A673 (cell line): ENCODE measurements at regions not wholly inside any gene's neighbourhood (a gene's known extent, or its start where the extent isn't known, plus 50 kb on each side); places are given as distances from the start of the nearest gene placed in this dataset.

Source experiments
- BruUV-seq: library from RNA; stranded (reverse); fragments of 400-500 nt; replicated peaks from 2 replicates; lab custom pipeline; 2021; lab: Mats Ljungman, UMichigan
- CTCF ChIA-PET: fragments of 300-600 bp; sonication (Branson Sonifier 250); formaldehyde crosslinking; loops from one replicate; lab custom pipeline; 2022; ENCODE audit warnings: antibody characterized with exemption; lab: Charles Lee
- POLR2A ChIA-PET: fragments of 300-600 bp; sonication (Branson Sonifier 250); formaldehyde crosslinking; loops from one replicate; lab custom pipeline; 2022; ENCODE audit warnings: antibody characterized with exemption; ENCODE audit not compliant: low non-redundant PET; lab: Charles Lee
- DNase-seq: peaks from one replicate; pipeline ENCODE4 v3.0.0-alpha.2; 2015; ENCODE audit warnings: low spot score
- H3K27ac ChIP-seq: fragments of 200-600 bp; sonication (generic); 2 replicates; pipeline ENCODE4 v1.5.1; 2016; ENCODE audit warnings: mixed run types, low read depth, mild to moderate bottlenecking, mixed read lengths, antibody characterized with exemption, low read length; ENCODE audit not compliant: poor library complexity, severe bottlenecking
- H3K27me3 ChIP-seq: fragments of 200-600 bp; sonication (generic); replicated peaks from 2 replicates; pipeline ENCODE4 v1.6.1; 2017; ENCODE audit warnings: mixed run types, low read depth, mild to moderate bottlenecking, mixed read lengths, antibody characterized with exemption, low read length; ENCODE audit not compliant: insufficient read depth, poor library complexity
- H3K36me3 ChIP-seq: fragments of 200-600 bp; sonication (generic); 2 replicates; pipeline ENCODE4 v1.6.1; 2016; ENCODE audit warnings: mixed run types, mild to moderate bottlenecking, mixed read lengths, antibody characterized with exemption, low read length; ENCODE audit not compliant: insufficient read depth, poor library complexity, severe bottlenecking
- H3K4me1 ChIP-seq: fragments of 200-600 bp; sonication (generic); 2 replicates; pipeline ENCODE4 v1.6.1; 2017; ENCODE audit warnings: mixed run types, mild to moderate bottlenecking, mixed read lengths, antibody characterized with exemption, low read length; ENCODE audit not compliant: insufficient read depth, poor library complexity, severe bottlenecking
- H3K4me3 ChIP-seq: fragments of 200-600 bp; sonication (generic); 2 replicates; pipeline ENCODE4 v1.5.1; 2016; ENCODE audit warnings: low read depth, mixed run types, mild to moderate bottlenecking, mixed read lengths, low read length; ENCODE audit not compliant: poor library complexity, severe bottlenecking
- H3K9me3 ChIP-seq: fragments of 200-600 bp; sonication (generic); 2 replicates; pipeline ENCODE4 v1.6.1; 2016; ENCODE audit warnings: mixed run types, low read depth, mild to moderate bottlenecking, mixed read lengths, antibody characterized with exemption, low read length; ENCODE audit not compliant: poor library complexity, severe bottlenecking
- EZH2 ChIP-seq: fragments of 200-600 bp; sonication (generic); IDR thresholded peaks from 2 replicates; pipeline ENCODE4 v1.6.1; 2017; ENCODE audit warnings: borderline replicate concordance, low read depth, mild to moderate bottlenecking, mixed read lengths, antibody characterized with exemption, low read length; ENCODE audit not compliant: poor library complexity, severe bottlenecking
- intact Hi-C: fragments of 100-400 bp; cut with micrococcal nuclease; formaldehyde crosslinking; loops from one replicate; pipeline ENCODE4 v1.10.0; 2022; ENCODE audit not compliant: unreplicated experiment
- TF ChIP-seq, protein P1 (sequence below): fragments of 300-800, 200-600 bp; sonication (generic); conservative IDR thresholded peaks from 2 replicates; pipeline ENCODE4 v1.5.1; 2017; ENCODE audit warnings: low read depth, mild to moderate bottlenecking, antibody characterized with exemption, low read length, moderate library complexity, mixed read lengths

DNA sequence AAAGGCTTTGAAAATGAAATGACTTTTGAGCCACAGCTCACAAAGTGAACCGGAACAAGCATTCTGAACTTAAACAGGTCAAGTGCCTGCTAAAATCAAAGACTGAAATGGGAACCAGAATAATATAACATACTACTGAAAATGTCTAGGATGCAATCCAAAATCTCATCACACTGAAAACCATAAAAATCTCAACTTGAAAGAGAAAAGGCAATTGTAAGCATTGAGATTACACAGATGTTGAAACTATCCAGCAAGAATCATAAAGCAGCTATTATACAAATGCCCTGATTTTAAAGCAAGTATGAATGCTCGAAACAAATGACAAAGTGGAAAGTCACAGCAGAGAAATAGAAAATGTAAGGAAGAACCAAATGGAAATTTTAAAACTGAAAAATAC, 211.5 kb upstream of the GAS1 start:
- Histone ChIP-seq H3K4me1 (no peaks in the 10 kb centered on the region), H3K36me3 (no peaks in the 10 kb centered on the region), H3K27ac (no peak overlapping the region), H3K27me3 (no peaks in the 10 kb centered on the region), H3K4me3 (no peak overlapping the region), H3K9me3 (no peaks in the 10 kb centered on the region)
- TF ChIP-seq EZH2, result no peak
- TF ChIP-seq, protein P1, sequence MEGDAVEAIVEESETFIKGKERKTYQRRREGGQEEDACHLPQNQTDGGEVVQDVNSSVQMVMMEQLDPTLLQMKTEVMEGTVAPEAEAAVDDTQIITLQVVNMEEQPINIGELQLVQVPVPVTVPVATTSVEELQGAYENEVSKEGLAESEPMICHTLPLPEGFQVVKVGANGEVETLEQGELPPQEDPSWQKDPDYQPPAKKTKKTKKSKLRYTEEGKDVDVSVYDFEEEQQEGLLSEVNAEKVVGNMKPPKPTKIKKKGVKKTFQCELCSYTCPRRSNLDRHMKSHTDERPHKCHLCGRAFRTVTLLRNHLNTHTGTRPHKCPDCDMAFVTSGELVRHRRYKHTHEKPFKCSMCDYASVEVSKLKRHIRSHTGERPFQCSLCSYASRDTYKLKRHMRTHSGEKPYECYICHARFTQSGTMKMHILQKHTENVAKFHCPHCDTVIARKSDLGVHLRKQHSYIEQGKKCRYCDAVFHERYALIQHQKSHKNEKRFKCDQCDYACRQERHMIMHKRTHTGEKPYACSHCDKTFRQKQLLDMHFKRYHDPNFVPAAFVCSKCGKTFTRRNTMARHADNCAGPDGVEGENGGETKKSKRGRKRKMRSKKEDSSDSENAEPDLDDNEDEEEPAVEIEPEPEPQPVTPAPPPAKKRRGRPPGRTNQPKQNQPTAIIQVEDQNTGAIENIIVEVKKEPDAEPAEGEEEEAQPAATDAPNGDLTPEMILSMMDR, result no peak
- DNase-seq, result no peak
- no TSS peak for BruUV-seq
- CTCF ChIA-PET, result no interaction called here
- POLR2A ChIA-PET, result no interaction called here
- intact Hi-C loops, result no loop called here

DNA sequence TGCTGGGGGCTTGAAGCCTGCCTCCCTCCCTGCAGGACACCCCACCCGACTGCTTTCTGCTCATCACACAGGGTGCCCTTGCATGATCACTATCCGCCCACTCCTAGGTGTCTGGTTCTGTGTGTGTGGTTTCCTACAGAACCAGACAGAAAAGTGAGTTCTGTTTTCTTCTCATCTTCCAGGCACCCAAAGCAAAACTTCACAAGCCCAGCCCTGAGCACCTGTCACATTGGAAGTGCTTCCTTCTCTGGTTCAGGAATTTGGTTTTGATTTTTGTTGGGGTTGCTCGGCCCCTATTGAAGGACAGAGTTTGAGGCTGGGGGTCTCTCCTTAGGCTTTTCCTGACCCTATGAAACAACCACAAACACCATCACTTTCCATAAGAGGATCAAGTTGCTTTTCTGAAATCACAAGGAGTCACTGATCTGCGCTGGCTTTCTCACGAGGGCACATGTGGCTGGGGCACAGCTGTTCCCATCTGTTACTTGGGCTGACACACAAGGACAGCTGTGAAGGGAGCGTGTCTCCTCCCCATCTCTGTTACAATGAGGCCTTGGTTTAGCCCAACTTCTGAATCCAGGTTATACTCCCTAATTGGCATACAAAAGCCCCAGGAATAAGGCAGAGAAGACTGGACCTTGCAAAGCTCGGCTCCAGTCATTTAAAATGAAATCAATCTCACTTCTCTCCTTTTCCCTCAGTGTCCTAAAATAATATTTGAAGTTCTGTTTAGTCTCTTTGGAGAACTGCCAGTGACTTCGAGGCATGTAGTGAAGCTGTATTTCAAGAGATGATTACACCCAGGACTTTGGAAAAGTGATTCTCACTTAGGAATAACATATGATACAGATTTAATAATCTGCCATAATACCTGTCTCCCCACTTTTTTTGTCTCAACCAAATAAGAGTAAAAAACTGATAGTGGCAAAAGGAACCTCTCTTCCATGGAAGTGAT, 213.1 kb upstream of the GAS1 start:
- TF ChIP-seq, protein P1, result no peak
- no peak for TF ChIP-seq EZH2
- intact Hi-C loops, result no loop called here
- no TSS peak for BruUV-seq
- Histone ChIP-seq H3K4me3 (no peak overlapping the region), H3K27ac (no peak overlapping the region), H3K4me1 (no peaks in the 10 kb centered on the region), H3K9me3 (no peaks in the 10 kb centered on the region), H3K27me3 (no peaks in the 10 kb centered on the region), H3K36me3 (no peaks in the 10 kb centered on the region)
- no peak for DNase-seq
- CTCF ChIA-PET, result no interaction called here
- POLR2A ChIA-PET, result no interaction called here

DNA sequence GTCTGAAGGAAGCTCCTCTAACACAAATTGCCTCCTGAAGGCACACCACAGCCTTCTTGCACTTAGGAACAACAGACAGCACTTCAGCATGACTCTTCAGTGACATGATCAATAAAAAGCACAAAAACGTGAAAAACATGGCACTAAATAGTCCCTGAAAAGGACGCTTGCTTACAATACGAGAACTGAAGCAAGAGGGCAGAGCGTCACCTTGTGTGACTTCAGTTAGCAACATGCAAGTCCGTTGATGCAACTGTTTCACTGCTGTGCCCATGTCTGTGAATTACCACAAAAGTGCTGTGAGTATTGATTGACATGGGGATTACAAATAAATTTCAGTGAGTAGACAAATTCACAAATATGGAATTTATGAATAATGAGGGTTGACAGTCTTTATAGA, 219.9 kb upstream of the GAS1 start:
- TF ChIP-seq, protein P1, result no peak
- no peak for TF ChIP-seq EZH2
- no peak for DNase-seq
- no TSS peak for BruUV-seq
- H3K27ac ChIP-seq, result no peak overlapping the region
- CTCF ChIA-PET, result no interaction called here
- POLR2A ChIA-PET, result no interaction called here
- H3K9me3 ChIP-seq, result no peaks in the 10 kb centered on the region
- intact Hi-C loops, result no loop called here
- no peak overlapping the region for H3K4me3 ChIP-seq
- no peaks in the 10 kb centered on the region for H3K36me3 ChIP-seq
- H3K27me3 ChIP-seq, result no peaks in the 10 kb centered on the region
- no peaks in the 10 kb centered on the region for H3K4me1 ChIP-seq
